ENCODE measurements at regions not wholly inside any gene's neighbourhood (a gene's known extent, or its start where the extent isn't known, plus 50 kb on each side); places are given as distances from the start of the nearest gene placed in this dataset.

DNA sequence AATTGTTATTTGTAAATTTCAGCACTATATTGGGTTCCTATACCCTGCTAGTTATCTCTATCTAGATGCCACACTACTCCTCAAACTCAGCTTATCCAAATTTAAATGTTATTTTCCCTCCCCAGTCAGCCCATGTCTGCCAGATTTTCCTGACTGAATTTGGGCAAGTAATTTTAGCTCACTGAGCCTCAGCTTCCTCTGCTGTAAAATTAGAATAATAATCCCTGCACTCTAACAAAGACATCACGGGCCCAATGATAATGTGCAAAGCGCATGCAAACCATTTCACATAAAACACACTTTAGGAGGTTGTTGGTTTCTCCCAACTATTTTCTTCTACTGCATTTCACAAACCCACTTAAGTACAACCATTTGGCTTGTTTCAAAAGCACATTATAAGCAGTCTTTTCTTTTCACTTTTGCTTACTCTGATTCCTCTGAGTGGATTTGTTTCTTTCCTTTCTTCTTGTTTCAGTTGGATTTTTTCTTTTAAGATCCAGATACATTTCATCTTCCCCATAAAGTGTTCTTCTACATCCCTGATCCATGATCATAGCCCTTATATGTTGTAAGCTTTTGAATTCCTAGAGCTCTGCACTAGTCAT, 152.8 kb upstream of the DPT start:
- no peak overlapping the region for H3K4me3 Mint-ChIP-seq (ENCODE audit: unreplicated experiment)
- TF ChIP-seq, protein P1, sequence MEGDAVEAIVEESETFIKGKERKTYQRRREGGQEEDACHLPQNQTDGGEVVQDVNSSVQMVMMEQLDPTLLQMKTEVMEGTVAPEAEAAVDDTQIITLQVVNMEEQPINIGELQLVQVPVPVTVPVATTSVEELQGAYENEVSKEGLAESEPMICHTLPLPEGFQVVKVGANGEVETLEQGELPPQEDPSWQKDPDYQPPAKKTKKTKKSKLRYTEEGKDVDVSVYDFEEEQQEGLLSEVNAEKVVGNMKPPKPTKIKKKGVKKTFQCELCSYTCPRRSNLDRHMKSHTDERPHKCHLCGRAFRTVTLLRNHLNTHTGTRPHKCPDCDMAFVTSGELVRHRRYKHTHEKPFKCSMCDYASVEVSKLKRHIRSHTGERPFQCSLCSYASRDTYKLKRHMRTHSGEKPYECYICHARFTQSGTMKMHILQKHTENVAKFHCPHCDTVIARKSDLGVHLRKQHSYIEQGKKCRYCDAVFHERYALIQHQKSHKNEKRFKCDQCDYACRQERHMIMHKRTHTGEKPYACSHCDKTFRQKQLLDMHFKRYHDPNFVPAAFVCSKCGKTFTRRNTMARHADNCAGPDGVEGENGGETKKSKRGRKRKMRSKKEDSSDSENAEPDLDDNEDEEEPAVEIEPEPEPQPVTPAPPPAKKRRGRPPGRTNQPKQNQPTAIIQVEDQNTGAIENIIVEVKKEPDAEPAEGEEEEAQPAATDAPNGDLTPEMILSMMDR (IDR thresholded peaks at IDR 0.05; ENCODE audit: partially characterized antibody, unreplicated experiment), result no peak
- no peaks in the 10 kb centered on the region for H3K27me3 Mint-ChIP-seq (ENCODE audit: unreplicated experiment)
- H3K36me3 Mint-ChIP-seq (ENCODE audit: unreplicated experiment), result no peaks in the 10 kb centered on the region
- no peak overlapping the region for H3K27ac Mint-ChIP-seq (ENCODE audit: unreplicated experiment)
- DNase-seq, result no peak
- no peaks in the 10 kb centered on the region for H3K9me3 Mint-ChIP-seq (ENCODE audit: unreplicated experiment)
- no peaks in the 10 kb centered on the region for H3K4me1 Mint-ChIP-seq (ENCODE audit: low read depth, unreplicated experiment)

DNA sequence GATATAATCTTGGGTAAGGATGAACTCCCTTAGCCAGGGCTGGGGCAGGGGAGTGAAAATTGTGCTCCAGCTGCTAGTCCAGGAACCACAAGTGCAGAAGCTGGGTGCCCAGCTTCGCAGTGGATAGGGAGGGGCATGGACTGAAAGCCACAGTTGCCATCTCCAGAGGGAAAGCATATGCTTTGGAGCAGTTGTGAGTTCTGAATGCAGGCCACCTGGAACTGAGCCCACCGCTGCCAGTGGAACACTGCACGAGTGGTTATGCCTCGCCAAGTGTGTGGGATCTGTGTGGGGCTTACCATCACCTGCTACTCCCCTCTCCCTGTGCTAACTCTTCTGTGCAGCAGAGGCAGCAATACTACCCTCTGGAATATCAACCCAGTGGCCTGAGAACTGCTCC, 158.4 kb upstream of the DPT start:
- no peak for DNase-seq
- Mint-ChIP-seq H3K4me1 (ENCODE audit: low read depth, unreplicated experiment) (no peaks in the 10 kb centered on the region), H3K9me3 (ENCODE audit: unreplicated experiment) (peaks cover 6% of the 10 kb centered on the region), H3K4me3 (ENCODE audit: unreplicated experiment) (no peak overlapping the region), H3K27me3 (ENCODE audit: unreplicated experiment) (peaks cover 3% of the 10 kb centered on the region), H3K36me3 (ENCODE audit: unreplicated experiment) (no peaks in the 10 kb centered on the region), H3K27ac (ENCODE audit: unreplicated experiment) (no peak overlapping the region)
- TF ChIP-seq, protein P1 (IDR thresholded peaks at IDR 0.05; ENCODE audit: partially characterized antibody, unreplicated experiment), result no peak

DNA sequence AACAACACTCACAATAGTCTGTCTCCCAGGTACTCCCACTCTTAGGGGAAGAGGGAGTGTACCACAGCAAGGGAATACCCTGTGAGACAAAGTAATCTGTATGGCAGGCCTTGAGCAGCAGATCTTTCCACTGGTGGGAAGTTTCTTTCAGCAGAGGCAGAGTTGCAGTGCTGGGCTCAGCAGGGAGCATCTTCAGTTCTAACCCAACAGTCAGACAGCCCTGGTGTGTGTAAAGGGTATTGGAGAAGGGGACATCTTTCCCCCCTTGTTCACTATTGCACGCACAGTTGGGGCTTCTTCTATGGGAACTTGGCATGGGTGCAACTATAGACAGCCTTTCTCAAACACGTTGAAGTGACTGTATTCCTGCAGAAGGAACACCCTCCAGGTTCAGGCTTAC, 159.4 kb upstream of the DPT start:
- TF ChIP-seq, protein P1 (IDR thresholded peaks at IDR 0.05; ENCODE audit: partially characterized antibody, unreplicated experiment), result no peak
- no peak for DNase-seq
- no peak overlapping the region for H3K4me3 Mint-ChIP-seq (ENCODE audit: unreplicated experiment)

DNA sequence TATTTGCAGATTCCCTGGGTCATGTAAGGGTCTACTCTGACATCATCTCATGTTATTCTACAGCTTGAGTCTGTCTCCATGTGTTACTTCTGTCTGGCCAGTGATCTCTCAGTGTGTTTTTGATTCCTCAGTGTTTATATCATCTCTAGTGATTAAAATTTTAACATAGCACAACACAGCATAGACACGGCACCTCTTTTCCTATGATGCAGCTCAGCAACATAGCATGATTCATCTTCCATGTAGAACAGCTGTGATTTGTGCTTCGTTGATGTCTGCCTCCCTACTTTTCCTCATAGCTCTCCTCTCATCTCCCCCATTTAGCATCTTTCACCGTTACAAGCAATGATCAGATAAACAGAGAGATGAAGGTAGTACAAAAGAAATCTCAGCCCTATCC, 163.9 kb upstream of the DPT start:
- TF ChIP-seq, protein P1 (IDR thresholded peaks at IDR 0.05; ENCODE audit: partially characterized antibody, unreplicated experiment), result no peak
- peaks cover 3% of the 10 kb centered on the region for H3K9me3 Mint-ChIP-seq (ENCODE audit: unreplicated experiment)
- no peak overlapping the region for H3K27ac Mint-ChIP-seq (ENCODE audit: unreplicated experiment)
- no peaks in the 10 kb centered on the region for H3K36me3 Mint-ChIP-seq (ENCODE audit: unreplicated experiment)
- no peak overlapping the region for H3K4me3 Mint-ChIP-seq (ENCODE audit: unreplicated experiment)
- DNase-seq, result no peak
- H3K27me3 Mint-ChIP-seq (ENCODE audit: unreplicated experiment), result peaks cover 3% of the 10 kb centered on the region
- H3K4me1 Mint-ChIP-seq (ENCODE audit: low read depth, unreplicated experiment), result no peaks in the 10 kb centered on the region

More for the DNA sequence above, 159.4 kb upstream of the DPT start:
- Mint-ChIP-seq H3K9me3 (ENCODE audit: unreplicated experiment) (peaks cover 6% of the 10 kb centered on the region), H3K36me3 (ENCODE audit: unreplicated experiment) (no peaks in the 10 kb centered on the region), H3K27me3 (ENCODE audit: unreplicated experiment) (peaks cover 3% of the 10 kb centered on the region), H3K27ac (ENCODE audit: unreplicated experiment) (no peak overlapping the region), H3K4me1 (ENCODE audit: low read depth, unreplicated experiment) (no peaks in the 10 kb centered on the region)

DNA sequence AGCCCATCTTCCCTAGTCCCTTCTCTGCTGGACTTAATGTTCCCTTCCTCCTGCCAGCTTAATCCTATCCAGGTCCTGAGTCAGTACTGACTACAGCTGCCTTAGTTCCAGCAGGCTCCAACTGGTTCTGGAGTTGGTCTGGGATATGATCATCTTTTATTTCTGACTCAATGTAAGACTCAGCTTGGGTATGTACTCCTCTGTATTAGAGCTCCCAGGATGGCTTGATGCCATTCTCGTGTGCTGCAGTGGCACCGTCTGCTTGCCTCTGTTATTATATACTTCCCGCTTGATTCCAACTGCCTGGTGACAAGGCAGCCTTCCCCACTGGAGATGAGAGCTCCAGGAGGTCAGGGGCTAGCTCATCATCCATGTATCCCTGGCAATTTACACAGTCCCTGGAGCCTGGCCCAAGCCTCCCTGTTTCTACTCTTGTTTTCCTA, 164.4 kb upstream of the DPT start:
- no peaks in the 10 kb centered on the region for H3K9me3 Mint-ChIP-seq (ENCODE audit: unreplicated experiment)
- H3K4me3 Mint-ChIP-seq (ENCODE audit: unreplicated experiment), result no peak overlapping the region
- H3K27ac Mint-ChIP-seq (ENCODE audit: unreplicated experiment), result no peak overlapping the region
- H3K36me3 Mint-ChIP-seq (ENCODE audit: unreplicated experiment), result no peaks in the 10 kb centered on the region
- H3K27me3 Mint-ChIP-seq (ENCODE audit: unreplicated experiment), result peaks cover 3% of the 10 kb centered on the region
- no peak for DNase-seq
- TF ChIP-seq, protein P1 (IDR thresholded peaks at IDR 0.05; ENCODE audit: partially characterized antibody, unreplicated experiment), result no peak
- no peaks in the 10 kb centered on the region for H3K4me1 Mint-ChIP-seq (ENCODE audit: low read depth, unreplicated experiment)

Measured in glutamatergic neuron (in vitro differentiated cells).